ENCODE measurements at regions not wholly inside any gene's neighbourhood (a gene's known extent, or its start where the extent isn't known, plus 50 kb on each side); places are given as distances from the start of the nearest gene placed in this dataset.
"Not testable (repeated sequence)": the region's sequence is repeated elsewhere in the genome, so short reads cannot be mapped to it uniquely, and the experiment has no call there.

DNA sequence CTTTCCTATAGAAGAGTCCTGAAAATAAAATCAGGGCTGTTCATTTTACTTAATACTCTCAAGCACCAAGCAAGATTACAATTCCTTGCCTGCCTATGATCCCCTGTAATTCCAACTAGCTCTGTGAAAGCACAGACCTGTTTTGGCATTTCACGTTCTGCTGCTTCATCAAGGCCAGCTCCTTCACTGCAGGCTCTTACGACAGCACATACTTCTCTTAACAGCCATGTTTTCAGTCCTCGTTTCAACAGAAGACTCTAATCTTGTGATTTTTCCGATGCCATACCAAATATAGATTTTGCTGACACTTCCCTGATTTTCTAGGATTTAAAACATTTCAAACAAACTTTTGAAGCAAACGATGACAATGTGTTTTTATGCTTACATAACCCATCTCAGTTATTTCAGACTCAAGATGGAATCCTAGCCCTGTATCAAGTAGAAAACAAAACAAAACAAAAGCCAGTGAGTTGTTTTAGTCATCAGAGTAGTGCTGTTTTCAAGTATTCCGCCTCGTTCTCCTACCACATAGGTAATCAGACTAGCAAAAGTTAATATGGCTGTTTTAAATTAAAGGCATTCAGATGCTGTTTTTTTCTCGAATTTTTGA is 616.5 kb upstream of the CITED2 start:
- no peak for DNase-seq (ENCODE audit: low spot score)

DNA sequence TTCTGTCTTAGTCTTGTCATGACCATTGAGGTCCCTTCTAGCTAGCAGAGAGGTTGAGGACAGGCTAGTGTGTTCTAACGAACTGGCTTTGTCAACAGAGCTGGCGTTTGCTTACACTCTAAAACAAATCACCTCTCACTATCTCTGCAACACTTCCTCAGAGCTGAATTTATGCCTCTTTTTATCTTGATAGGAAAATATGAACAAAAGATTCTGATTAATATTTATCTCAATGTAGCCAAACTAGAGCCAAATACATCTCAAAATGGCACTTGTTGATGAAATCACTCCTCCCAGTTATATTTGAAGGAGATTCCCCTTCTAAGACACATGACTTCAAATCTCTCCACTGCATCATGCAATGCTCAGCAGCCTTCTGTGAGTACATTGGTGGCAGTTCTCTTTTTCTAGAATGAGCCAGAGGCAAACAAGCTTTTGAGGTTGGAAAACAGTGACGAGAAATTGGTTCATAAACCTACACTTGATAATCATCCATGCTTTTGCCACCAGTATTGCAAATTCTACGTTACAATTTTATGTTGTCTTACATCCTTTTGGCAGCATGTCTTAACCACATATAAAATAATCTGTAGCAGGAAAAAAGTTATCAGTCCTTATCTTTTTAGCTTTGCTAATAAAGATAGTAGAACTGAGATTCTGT is 615.7 kb upstream of the CITED2 start:
- DNase-seq (ENCODE audit: low spot score) = no peak

DNA sequence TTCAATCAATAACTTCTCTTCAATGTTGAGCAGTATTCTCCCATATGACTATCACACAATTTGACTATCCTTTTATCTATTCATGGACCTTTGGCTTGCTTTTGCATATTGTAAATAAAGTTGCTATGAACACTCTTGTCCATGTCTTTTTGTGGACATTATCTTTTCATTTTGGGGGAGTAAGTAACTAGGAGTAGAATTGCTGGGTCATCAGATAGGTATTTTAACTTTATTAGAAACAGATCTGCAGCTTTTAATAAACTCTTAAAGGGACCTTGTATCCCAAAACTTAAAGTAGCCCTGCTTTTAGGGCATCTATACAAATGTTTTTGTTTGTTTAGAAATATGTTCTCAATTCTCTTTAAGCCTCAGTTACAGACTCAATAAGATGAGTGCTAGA is 614.2 kb upstream of the CITED2 start:
- no peak for DNase-seq (ENCODE audit: low spot score)

DNA sequence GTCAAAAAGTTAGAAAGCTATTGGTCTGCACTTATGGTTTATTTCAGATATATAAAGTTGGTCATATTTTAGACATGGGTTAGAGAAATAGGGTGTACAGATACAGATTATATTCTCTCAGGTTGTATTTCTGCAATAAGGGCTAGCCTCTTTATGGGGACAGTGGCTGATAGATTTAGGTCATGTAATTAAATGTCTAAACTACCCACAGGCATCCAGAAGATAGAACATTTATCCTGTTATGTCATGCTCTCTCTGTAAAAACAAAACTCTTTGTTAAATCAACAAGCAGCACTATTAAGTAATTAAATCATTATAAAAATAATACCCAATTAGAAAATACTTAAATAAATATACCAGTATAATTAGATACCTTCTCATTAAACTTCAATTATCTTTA is 612.6 kb upstream of the CITED2 start:
- DNase-seq (ENCODE audit: low spot score) = no peak

DNA sequence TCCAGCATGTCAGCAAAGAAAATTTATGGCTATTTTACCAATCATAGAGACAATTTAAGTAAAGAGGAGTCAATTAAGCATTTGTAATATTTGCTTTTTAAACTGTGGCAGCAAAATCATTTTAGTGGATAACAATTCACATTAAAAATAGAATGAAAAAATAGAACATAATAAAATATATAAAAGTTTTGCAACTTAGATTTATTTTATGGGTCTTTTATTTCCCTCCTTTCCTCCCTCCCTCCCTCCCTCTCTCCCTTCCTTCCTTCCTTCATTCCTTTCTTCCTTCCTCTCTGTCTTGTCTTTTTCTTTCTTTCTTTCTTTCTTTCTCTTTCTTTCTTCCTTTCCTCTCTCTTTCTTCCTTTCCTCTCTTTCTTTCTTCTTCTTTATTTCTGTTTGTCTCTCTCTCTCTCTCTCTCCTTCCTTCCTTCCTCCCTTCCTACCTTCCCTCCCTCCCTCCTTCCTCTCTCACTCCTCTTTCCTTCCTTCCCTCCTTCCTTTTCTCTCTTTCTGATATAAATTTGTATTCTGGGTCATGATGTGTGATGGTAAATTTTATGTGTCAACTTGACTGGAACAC is 610.9 kb upstream of the CITED2 start:
- DNase-seq (ENCODE audit: low spot score) = no peak

DNA sequence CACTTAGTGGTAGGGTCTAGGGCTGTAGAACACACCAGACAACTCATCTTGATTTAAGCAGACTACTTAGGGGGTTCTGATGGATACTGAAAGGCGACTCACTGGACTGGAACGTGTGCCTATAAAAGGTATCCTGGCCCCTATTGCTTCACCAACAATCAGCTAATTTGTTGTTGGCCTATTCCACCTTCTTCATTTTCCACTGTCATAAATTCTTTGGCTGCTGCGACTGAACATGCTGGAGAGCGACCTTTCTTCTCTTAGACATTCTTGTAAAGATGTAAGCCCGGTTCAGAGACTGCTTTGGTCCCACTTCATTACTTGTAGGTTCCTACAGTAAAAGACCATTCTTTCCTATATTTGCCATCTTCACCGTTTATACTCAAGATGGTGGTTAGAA is 609.9 kb upstream of the CITED2 start:
- DNase-seq (ENCODE audit: low spot score) = no peak

DNA sequence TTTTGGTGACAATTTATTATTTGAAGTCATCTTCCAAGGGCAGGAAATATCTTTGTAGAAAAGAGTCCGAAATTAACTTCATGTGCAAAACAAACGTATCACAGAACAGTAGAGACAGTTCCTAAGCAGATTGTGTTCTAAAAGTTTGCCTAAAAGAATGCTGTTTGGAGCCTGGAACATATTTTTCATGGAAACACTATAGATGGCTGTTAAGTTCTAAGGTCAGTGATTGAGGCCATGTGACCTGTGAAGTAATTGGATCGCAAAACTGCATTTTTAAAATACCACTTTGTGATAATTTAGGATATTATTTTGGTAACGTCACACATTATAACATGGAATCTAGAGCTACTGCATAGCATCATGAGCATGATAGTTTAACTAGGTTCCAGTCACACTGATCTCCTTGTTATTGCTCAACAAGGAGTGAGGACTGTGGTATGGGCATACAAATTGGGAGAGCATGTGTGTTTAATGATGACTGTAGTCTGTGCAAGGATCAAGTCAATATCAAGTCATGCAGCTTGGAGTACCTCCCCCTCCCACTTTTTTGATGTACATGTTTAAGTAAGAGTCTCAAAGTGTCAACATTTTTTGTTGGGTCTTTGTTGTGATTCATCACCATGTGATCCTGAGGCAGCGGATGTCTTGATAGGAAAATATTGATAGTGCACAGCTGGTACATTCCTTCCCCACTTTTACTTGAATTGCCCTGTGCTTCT is 609.3 kb upstream of the CITED2 start:
- DNase-seq (ENCODE audit: low spot score) = no peak

DNA sequence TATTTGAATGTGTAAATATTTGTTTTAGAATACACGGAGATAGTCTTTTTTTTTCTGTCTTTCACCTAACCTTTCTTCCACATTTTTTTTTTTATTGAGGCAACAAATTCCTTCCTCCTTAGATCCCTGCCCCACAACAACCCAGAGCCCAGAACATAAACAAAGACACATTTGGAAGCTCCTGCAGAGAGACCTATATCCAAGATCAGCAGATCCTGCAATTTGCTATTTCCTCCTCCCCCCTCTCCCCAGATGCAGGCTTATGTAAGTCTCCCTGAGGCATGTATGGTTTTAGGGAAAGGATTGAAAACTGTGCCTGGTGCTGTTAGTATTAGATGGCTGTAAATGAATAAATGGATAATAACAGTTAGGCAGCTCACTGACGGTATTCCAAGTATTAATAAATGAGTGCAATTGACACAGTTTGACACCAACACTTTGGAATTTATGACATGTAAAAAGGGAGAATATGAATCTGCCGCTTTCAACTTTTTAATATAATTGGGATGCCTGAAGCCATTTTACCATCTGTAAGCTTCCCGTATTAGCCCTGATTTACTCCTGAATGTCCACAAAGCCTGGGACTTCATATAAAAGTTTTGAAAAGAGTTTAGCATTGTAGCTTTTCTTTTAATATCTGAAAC is 608.3 kb upstream of the CITED2 start:
- DNase-seq (ENCODE audit: low spot score) = no peak

DNA sequence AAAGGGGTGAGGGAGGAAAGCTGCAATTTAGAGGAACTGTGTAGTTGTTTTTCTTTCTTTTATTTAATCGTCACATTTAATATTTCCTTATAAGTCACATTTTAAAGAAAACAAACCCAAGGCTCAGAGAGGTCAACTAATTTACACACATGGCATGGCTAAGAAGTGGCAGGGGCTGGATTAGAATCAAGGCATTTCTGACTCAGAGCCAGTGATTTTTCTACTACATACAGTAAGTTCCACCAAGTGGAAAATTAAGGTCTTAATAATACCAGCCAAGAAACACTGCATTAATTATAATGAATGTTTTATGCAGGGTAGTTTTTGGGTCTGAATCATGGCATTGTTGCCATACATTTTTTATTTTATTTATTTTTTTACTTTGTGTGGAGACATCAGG is 607.7 kb upstream of the CITED2 start:
- no peak for DNase-seq (ENCODE audit: low spot score)

DNA sequence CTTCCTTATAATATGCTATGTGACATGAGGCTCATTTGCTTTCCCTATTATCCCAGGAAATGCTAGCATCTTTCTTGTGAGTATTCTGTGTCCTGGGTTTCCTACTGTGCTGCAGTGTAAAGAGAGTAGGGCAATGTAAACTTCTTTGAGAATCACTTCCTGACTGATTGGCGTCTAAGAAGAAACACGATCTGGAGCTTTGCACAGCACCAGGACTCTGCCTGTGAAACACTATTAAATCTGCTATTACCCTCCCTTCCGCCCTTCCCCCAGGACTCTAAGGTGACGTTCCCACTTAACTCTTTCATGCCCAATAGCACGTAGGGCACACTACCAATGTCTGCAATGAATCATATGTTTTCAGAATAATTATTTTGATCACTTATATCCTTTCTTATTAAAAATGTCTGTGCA is 607.3 kb upstream of the CITED2 start:
- DNase-seq (ENCODE audit: low spot score) = no peak

DNA sequence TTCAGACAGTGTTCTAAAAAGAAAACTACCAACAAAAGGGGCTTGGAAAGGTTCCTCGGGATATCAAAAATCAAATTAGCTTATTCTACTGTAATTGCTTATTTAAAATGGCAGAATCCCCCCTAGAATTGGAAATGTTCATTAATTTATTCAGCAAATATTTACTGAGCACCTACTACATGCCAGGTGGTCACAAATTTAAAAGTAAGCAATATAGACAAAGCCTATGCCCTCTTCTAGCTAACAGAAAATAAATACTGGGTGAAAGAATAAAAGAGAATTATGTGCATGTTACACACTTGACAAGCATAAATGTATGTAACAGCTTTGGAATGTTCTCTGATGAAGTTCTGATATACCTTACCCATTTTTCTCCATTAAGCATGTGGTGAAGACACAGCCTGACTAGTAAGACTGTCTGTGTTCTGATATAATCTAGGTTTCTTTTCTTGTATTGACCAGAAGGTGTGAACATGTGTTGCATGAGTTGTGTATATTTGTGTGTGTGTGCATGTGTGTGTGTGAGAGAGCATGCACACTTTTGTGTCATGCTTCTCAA is 606.7 kb upstream of the CITED2 start:
- DNase-seq (ENCODE audit: low spot score) = no peak

DNA sequence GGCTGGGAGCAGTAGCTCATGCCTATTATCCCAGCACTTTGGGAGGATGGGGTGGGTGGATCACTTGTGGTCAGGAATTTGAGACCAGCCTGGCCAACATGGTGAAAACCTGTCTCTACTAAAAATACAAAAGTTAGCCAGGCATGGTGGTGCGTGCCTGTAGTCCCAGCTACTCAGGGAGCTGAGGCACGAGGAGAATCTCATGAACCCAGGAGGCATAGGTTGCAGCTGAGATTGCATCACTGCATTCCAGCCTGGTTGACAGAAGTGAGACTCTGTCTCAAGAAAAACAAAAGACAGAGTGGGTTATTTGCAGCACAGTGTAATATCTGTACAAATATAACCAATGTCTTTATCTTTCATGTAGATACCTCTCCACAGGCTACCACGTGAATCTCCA is 606.2 kb upstream of the CITED2 start:
- not testable (repeated sequence) for DNase-seq (ENCODE audit: low spot score)

DNA sequence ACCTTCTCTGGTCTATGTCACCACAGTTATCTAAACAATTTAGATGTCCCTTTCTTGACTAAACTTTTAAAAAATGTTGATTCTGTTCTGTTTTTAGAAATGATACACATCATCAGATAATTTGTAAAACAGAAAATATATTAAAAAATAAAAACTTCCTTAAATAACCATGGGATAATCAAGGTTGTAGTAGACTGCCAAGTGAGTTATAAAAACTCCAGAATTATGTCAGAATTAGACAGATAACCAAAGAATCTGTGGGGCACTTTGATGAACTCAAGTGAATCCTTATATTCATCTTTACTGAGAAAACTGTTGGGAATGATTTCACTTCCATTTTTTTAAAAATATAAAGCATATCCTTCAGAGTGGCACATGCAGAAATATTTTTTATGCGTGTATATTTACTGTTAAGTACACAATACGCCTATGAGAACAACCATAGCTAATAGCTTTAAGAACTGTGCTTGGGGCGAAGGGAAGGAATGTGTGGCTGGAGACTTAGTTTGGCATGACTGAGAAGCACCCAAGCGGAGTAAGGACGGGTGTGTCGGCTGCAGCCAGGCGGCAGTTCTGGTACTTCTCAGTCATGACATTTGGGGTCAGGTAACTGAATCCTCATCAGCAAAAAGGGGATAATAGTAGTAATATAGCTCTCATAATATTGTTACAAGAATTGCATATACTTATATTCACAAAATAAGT is 604.7 kb upstream of the CITED2 start:
- DNase-seq (ENCODE audit: low spot score) = no peak

DNA sequence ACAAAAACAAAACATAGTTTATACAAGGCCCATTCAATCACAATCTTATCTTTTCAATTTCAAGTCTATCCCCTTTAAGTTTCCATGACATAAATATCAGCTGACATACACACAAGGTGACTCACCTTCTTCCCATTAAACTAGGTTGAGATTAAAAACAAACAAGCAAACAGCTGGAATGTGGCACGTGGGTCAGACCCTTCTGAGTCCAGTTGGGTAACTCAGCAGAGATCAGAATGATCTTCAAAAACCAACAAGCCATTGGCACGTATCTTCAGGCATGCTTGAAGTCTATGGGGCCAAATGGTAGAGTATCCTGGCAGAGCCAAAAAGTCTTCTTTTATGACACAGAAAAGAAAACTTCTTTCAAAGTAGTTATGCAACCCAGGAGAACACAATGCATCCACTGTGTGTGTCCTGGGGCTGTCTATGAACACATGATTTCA is 603.5 kb upstream of the CITED2 start:
- DNase-seq (ENCODE audit: low spot score) = no peak

DNA sequence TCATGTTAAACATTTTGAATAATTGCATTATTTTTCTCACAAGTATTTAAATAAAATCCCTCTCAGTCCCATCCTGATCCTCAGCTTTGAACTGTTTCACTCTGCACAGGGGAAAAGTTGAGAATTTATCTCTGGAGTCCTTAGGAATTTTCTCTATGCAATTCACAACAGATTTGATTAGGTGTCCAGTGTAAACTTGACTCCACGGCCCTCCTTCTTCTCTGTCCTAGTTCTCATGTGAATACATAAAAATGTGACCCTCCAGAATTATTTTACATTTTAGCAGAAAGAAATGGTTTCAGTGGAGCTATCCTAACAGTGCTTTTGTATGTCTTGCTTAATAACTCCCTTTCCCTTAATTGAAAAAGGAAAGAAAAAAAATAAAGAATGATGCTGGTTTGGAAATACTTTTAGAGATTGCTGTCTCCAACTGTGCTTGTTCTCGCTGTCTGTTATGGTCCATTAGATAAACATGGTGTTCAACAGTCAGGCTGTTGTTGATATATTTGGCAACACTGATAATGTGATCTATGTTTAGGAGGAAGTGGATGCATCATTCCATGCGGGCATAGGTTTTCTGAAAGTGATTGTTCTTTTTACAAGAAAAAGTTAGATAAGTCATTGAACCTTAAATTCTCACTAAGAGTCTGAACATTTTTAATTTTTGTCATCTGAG is 599.4 kb upstream of the CITED2 start:
- DNase-seq (ENCODE audit: low spot score) = no peak

DNA sequence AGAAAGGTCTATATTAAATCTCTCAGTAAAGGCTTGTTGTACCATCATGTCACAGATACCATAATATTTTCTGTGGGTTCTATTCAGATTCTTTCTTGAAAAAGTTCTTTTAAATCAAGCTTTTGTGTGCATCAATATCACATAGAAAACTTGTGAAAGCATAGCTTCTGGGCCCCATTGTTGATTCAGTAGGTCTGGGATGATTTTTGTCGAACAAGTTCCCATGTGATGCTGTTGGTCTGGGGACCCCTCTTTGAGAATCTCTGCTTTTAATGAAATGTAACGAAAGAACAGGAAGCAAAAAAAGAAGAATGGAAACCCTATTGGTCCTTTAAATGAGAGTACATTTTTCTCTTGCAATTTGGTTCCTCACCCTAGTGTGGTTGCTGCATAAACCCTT is 597.7 kb upstream of the CITED2 start:
- no peak for DNase-seq (ENCODE audit: low spot score)

DNA sequence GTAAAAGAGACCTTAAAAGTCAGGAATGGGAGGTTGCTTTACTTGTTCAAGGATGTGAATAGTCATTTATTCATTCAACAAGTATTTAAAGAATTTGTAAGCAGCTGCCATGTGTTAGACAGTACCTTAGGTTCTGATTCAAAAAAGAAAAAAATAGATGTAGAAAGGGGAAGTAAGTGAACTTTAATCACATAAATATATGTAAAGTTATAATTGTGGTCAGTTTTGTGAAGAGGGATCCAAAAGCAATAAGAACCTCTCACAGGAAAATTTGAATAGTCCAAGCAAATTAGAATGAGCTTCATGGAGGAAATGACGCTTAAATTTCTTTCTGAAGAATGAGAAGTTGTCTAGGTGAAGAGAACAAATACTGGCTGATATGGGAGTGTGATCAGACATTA is 596.1 kb upstream of the CITED2 start:
- no peak for DNase-seq (ENCODE audit: low spot score)

DNA sequence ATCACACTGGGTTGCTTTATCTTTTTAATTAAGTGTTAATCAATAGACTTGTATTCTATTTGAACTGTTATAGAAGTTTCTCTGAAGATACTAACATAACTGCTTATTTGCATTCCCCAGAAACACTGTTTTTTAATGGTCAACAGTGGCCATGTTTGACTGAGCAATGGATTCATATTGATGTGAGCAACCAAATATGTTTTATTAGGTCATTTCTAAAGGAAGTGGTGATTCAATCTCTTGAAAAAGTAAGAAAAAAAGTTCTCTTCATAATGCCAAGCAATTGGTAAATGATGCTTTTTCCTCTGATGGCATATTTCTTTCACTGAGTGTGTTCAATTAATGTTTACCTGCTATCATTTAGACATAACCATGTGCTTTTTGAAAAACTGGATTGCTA is 593.0 kb upstream of the CITED2 start:
- DNase-seq (ENCODE audit: low spot score) = no peak

DNA sequence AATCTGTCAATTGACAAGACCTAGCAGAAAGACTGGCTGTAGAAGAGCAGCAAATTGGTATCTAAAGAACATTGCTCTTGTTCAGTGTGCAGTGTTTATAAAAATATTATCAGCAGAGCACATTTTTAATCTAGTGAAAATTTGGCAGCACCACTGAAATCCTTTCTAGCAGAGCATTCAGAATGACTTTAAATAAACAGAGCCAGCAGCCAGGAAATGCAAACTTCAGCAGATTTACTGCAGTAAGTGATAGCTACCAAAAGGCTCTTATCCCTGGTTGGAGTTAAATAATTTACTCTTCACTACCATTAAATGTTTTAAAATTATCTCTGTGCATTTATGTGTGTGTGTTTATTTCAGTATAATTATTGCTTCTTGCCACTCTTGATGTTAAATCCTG is 590.9 kb upstream of the CITED2 start:
- no peak for DNase-seq (ENCODE audit: low spot score)

DNA sequence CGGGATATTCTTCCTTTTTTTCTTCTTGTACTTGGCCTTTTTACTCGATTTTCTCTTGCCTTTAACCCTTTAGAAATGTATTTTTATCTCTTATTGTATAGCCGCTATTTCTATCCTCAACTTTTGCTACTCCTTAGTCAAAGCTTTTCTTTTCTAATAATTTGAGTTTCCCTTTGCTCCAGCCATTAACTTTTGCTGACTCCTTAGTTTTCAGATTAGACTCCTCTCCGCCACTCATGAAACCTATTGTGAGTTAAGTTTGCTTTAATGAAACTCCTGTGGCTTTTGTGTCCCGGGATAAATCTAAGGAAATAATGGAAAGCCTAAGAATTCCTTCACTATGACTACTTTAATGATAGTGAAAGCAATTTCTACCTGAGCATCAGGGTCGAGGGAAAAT is 590.3 kb upstream of the CITED2 start:
- DNase-seq (ENCODE audit: low spot score) = no peak

Measured in hematopoietic multipotent progenitor cell treated with erythropoietin and hydrocortisone succinate and interleukin-3 and kit ligand, for 17 days (in vitro differentiated cells).